Lower leg skin (tissue), 3 donors: ENCODE measurements at regions not wholly inside any gene's neighbourhood (a gene's known extent, or its start where the extent isn't known, plus 50 kb on each side); places are given as distances from the start of the nearest gene placed in this dataset.

Source experiments
- POLR2A ChIP-seq, 2 donors: fragments of 450-650 bp; IDR thresholded peaks; one replicate each; pipeline ENCODE4 v1.6.1; 2016 to 2017; ENCODE audit warnings: antibody characterized with exemption in 2 of 2, mild to moderate bottlenecking in 1 of 2, moderate library complexity in 1 of 2
- TF ChIP-seq, protein P1 (sequence below), 3 donors: fragments of 450-650 bp; IDR thresholded peaks; one replicate each; pipeline ENCODE4 v1.5.1; 2016; ENCODE audit warnings: antibody characterized with exemption in 3 of 3, mild to moderate bottlenecking in 3 of 3, moderate library complexity in 2 of 3

DNA sequence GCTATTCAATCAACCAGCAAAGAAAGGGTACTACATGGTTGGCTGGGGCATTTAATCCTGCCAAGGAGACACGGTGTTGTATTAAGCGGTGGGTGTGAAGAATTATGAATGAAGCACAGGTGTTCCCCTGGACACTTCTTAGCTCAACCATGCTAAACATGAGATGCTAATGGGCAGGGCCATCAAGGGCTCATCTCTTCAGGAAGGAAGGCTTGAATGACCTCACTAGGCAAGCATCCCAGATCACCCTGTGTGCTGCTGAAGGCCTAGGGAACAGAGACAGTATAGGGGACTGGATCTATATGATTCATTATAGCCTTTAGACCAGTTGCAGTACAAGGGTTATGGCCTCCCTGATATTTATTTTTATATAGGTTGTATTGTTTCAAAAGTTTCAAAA lies 221.3 kb upstream of the SLCO3A1 start:
- TF ChIP-seq, protein P1, sequence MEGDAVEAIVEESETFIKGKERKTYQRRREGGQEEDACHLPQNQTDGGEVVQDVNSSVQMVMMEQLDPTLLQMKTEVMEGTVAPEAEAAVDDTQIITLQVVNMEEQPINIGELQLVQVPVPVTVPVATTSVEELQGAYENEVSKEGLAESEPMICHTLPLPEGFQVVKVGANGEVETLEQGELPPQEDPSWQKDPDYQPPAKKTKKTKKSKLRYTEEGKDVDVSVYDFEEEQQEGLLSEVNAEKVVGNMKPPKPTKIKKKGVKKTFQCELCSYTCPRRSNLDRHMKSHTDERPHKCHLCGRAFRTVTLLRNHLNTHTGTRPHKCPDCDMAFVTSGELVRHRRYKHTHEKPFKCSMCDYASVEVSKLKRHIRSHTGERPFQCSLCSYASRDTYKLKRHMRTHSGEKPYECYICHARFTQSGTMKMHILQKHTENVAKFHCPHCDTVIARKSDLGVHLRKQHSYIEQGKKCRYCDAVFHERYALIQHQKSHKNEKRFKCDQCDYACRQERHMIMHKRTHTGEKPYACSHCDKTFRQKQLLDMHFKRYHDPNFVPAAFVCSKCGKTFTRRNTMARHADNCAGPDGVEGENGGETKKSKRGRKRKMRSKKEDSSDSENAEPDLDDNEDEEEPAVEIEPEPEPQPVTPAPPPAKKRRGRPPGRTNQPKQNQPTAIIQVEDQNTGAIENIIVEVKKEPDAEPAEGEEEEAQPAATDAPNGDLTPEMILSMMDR (IDR thresholded peaks at IDR 0.05): no peak
- TF ChIP-seq POLR2A (IDR thresholded peaks at IDR 0.05): no peak
